ENCODE measurements at regions not wholly inside any gene's neighbourhood (a gene's known extent, or its start where the extent isn't known, plus 50 kb on each side); places are given as distances from the start of the nearest gene placed in this dataset.
"Not testable (repeated sequence)": the region's sequence is repeated elsewhere in the genome, so short reads cannot be mapped to it uniquely, and the experiment has no call there.

DNA sequence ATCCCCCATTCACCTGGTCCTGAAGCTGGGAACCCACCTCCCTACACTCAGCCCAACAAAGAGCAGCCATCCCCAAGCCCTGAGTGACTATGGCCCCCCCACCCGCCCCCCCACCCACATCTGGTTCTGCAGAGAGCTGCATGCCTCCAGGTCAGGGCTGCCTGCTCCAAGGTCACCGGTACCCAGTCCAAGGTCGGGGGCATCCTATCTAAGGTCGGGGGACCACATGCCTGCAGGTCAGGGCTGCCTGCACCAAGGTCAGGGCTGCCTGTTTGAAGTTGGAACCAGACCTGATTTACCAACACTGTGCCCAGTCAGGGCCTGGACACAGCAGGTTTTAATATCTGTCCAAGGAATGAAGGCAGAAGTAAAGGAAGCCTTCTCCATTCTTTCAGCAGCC is 66.1 kb upstream of the GPC1 start:
- ATAC-seq (peak; percentile 30), DNase-seq (ENCODE audit: low spot score) (no peak)

DNA sequence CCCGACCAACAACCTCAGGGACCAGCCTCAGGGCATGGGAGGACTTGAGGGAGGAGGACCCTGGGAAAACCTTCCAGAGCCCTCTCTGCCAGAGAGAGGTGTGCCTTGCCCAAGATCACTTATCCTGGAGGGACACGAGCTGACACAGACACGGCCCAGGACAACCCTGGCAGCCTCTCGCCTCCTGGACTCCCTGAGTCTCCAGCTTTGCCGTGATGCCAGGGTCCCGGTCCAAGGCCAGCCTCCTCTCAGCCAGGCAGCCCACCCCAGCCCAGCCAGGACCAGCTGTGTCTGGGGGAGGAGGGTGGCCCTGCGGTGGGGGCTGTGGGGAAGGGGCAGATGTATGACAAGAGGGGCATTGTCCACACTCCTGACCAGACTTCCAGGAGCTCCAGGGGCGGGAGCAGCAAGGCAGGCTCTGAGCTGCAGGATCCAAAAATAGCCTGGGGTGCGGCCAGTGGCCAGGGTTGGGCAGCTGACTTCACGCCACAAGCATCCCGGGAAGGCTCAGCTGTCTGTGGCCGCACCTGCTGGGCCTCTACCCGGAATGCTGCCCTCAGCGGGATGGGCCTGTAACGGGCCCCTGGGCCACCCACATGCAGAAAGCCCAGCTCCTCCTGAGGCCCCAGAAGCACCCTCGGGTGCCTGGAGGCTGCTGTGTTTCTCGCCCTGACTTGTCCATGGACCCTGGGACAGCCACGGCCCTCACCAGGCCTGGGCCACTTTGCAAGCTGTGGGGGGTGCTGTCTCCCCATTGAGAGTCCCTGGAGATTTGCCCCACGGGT is 65.5 kb upstream of the GPC1 start:
- ATAC-seq (no peak), DNase-seq (ENCODE audit: low spot score) (no peak)

DNA sequence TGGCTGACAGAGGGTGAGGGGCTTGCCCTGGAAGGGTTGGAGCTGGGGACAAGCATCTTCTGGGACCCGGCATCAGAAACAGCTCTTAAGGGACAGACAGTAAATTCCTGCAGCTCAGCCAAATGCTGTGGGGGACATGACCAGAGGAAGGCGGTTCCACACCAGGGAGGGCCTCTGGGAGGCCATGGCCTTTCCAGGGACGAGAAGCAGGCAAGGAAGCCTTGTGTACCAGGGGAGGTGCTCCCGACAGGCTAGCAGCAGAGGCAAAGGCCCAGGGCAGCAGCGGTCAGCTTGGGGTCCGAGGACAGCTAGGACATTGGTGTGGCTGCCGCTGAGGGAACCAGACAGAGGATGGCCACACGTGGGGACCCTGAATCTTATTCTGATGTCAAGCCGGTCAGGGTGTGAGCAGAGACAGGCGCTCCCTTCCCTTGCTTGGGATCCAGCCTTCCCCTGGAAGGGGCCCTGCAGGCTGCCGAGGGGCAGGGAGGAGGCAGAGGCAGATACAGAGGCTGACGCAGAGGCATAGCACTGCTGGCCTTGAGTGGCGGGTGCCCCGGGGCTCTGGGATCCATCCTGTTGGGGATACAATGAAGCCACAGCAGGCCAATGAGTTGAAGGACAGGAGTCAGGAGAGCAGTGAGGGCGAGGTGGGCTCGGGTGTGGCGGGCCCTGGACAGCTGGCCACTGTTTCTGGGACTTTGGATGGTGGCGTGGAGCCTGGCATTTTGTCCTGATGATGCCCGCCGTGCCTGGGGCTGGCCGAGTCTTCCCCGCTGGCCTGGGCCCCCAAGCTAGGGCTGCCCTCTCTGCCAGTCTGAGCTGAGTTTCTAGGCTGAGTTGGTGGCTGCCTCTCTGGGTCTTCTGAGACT is 64.1 kb upstream of the GPC1 start:
- no peak for ATAC-seq
- no peak for DNase-seq (ENCODE audit: low spot score)

DNA sequence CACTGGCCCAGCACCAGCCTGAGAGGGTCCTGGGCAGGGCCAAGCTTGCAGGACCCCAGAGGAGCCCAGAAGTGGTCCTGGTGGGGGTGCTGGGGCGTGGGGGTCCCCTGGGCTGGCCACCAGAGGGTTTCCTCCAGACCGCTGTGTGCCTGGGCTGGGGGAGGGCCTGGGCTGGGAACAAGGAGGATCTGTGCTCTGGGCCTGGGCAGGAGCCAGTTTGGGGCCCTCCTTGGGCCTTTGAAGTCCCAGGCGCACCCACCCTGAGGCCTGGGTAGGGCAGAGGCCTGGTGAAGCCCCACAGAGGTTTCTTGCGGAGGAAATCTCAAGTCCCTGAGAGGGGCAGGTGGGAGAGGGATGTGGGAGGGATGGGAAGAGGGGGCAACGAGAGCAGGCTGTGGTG is 63.4 kb upstream of the GPC1 start:
- DNase-seq (ENCODE audit: low spot score) (no peak), ATAC-seq (no peak)

DNA sequence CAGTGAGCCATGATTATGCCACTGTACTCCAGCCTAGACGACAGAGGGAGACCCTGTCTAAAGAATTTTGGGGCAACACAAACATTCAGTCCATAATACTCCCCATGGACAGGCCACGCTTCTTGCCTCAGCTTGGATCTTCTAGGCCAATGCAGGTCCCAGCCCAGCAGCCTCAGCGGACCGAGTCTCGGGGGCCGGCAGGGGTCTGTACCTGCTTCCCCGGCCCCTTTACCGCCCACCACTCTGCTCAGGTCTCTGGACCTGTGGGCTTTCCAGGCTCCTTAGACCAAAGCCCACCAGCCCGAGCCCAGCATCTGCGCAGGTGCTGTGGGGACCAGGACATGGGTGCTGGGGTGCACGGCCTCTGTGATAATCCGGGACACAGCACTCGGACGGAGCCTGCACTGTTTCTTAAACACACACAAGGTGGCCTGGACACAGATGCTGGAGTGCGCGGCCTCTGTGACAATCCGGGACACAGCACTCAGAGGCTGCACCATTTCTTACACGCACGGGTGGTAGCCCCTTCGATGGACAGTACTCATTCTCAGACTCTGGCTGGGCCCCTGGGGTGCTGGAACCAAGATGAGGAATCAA is 62.1 kb upstream of the GPC1 start:
- ATAC-seq (no peak), DNase-seq (ENCODE audit: low spot score) (no peak)

DNA sequence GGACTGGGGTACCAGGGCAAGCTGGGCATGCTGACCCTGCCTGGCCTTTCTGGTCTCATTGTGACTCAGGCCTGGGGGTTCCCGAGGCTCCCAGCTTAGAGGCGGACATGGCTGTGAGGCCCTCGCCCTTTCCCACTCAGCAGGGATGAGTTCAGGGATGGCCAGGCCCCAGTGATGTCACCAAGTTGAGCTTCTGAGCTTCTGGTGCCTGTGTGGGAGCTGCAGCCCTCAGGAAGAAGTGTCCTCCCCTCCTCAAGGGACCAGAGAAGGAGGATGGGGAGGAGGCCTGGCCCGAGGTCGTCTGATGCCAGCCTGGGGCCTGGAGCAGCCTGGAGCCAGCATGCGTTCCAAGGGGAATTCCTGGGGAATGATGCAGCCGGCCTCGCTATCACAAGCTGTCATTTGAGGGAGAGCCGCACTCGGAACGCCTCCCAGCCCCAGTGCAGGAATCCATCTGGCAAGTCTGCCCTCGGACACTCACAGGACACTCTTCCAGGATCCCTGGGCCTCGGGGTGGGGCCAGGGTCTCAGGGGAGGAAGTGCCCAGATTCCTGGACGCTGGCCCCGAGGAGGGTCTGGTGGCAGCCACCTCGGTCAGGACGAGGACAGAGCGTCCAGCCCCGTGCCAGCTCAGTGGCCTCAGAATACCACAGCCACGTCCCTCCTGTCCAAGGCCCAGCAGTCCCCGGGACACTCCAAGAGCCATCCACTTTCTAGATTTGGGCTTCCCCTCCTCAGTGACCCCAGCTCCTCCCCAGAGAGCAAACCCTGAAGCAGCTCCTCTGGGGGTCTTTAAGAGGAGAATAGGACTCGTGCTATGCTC is 61.2 kb upstream of the GPC1 start:
- ATAC-seq (peak; percentile 11), DNase-seq (ENCODE audit: low spot score) (no peak)

DNA sequence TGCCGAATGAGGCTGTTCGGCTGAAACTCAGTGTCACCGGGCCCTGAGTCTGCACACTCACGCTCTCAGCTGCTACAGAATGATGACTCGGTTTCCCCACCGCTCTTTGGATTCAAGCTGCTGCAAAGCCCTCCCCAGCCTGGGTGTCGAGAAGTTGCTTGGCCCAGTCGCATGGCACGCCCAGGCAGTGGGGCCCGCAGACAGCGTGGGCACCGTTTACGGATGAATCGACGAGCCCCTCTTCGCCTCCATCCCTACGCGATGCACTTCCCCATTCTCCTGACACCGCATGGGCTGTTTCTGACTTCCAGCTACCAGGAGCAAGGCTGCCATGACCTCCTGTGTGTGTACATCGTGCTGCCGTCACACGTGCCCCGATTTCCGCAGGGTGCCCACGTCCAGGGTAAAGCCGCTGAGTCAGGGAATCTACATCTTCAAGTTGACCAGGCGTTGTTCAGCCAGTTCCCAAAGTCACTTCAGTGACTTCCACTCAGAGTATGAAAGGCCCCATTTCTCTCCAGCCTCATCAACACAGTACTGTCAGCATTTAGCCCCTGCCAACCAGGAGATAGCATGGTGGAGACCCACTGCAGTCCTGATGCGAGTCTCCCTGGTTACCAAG is 60.3 kb upstream of the GPC1 start:
- DNase-seq (ENCODE audit: low spot score) (no peak), ATAC-seq (no peak)

DNA sequence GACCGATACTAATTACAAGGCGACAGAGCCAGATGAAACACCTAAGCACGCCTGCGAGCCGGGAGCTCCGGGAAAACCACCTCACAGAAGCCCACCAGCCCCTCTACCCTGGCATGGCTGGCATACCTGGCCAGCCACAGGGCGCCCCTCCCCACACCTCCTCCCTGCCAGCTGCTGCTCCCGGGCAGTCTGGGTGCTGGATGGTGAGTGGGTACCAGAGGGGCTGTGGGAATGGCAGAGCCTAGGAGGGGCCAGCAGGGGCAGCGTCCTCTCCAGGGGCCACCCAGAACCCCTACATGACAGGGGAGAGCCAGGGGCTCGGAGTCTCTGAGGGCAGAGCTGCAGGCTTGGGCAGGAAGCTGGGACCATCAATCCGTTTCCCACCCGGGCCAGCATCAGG is 58.7 kb upstream of the GPC1 start:
- ATAC-seq (no peak), DNase-seq (ENCODE audit: low spot score) (no peak)

DNA sequence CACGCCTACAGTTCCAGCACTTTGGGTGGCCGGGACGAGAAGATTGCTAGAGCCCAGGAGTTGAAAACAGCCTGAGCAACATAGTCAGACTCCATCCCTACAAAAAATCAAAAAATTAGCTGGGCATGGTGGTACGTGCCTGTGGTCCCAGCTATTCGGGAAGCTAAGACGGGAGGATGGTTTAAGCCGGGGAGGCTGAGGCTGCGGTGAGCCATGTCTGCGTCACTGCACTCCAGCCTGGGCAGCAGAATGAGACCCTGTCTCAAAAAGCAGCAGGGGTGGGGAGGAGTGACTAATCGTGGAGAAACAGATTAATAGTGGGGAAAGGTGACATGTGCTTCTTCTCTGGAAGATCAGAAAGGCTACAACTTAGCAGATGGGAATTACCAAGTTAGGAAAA is 58.1 kb upstream of the GPC1 start:
- no peak for DNase-seq (ENCODE audit: low spot score)
- ATAC-seq = no peak

DNA sequence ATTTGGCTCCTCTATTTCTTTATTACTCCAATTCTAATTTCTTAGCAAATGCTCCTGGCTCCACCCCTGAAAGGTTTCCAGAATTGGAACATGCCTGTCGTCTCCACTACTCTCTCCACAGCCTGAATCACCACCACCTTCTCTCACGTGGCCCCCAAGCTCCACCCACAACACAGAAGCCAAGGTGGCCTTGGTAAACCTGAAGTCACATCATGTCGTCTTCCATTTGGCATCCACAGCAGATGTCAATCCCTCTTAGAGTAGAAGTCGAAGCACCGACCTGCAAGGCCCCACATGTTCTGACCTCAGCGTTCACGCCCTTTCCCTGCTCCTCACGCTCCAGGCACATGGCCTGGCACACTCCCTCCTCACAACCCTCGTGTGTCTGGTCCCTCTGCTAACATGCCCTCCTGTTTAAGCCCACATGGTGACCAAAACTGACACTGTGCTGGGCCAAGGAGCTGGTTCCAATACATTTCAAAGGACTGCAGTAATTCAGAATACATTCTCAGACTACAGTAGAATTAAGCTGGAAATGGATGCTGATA is 56.3 kb upstream of the GPC1 start:
- DNase-seq (ENCODE audit: low spot score) = no peak

DNA sequence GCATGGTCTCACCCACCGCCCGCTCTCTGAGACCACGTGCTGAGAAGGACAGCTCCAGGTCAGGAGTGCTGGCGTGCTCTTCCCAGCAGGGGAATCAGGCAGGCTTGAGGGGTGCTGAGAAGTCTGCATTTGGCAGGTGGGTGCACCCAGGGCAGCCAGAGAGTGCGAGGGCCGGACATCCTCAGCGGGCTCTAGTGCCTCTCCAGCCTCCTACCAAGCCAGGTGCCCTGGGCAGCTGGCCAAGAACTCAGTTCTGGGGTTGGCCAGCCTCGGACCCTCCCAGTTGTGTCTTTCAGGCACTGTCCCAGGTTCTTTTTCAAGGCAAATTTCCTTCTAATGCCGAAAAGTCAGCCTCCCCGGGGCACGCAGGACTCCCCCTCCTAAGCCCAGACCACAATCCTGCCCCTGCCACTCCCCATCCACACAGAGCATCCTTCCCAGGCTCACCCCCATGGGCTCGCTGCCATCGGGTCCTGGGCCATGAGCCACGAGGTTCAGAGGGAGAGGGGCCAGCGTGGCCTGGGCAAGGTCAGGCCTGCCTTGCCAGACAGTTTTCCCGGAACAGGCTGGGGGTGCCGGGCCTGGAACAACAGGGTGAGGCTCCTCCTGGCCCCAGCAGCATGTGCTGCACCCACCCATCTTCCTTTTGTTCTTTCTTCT is 52.2 kb upstream of the GPC1 start:
- DNase-seq (ENCODE audit: low spot score) (no peak), ATAC-seq (peak; percentile 11)

More for the DNA sequence above, 56.3 kb upstream of the GPC1 start:
- ATAC-seq = no peak

DNA sequence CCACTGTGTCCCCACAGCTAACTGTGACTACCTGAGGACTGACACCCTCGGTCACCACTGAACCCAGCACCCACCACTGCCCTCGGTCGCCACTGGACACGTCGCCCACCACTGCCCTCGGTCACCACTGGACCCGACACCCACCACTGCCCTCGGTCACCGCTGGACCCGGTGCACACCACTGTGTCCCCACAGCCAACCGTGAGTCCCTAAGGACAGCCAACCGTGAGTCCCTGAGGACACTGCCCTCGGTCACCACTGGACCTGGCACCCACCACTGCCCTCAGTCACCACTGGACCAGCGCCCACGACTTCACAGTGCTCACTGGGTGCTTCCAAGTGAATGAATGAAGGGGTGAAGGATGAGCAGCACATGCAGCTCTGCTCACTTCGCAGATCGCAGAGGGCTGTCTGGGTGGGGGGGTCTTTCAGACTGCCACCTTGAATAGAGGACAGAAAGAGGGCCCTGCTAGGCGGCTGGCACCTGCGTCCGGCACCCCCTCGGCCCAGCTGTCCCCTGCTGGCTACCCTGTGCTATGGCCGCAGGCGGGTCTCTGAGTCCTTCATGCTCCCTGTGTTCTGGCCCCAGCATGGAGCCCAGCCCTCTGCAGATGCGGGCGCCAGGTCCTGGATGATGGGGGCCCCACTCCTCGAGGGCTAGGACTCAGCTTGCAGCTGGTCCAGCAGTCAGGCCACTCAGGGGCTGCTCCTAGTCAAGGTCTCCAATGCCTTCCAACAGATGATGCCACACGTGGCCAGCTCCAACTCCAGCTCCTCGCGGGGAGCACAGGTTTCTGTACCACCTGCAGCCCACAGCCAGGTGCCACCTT is 51.4 kb upstream of the GPC1 start:
- no peak for DNase-seq (ENCODE audit: low spot score)
- ATAC-seq = peak; percentile 27

DNA sequence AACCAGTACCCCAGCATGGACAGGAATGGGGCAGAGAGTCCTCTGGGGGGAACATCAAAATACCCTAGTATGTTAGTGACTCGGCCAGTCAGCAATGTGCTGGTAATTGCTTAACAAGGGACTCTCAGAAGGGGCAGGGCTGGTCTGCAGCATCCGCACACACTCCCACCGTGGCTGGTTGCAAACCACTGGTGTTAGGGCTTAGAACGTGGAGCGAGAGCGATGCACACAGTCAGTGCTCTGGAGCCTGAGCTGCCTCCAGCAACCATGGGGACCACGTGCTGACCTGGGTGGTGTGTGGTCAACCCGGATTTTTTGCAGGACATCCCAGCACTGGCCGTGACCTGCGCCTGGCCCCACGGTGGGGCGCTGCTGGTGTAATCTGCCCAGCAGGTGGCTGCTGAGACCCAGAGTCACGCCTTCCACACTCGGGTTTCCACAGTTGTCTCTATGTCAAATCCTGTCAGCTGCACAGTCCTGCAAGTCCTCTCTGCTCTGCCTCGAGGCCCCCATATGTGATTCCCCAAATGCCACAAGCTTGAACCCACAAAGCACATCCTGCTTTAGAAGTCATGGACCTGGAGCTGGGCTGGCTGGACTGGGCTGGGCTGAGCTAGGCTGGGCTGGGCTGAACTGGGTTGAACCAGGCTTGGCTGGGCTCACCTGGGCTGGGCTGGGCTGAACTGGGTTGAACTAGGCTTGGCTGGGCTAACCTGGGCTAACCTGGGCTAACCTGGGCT is 50.6 kb upstream of the GPC1 start:
- ATAC-seq (no peak), DNase-seq (ENCODE audit: low spot score) (no peak)

DNA sequence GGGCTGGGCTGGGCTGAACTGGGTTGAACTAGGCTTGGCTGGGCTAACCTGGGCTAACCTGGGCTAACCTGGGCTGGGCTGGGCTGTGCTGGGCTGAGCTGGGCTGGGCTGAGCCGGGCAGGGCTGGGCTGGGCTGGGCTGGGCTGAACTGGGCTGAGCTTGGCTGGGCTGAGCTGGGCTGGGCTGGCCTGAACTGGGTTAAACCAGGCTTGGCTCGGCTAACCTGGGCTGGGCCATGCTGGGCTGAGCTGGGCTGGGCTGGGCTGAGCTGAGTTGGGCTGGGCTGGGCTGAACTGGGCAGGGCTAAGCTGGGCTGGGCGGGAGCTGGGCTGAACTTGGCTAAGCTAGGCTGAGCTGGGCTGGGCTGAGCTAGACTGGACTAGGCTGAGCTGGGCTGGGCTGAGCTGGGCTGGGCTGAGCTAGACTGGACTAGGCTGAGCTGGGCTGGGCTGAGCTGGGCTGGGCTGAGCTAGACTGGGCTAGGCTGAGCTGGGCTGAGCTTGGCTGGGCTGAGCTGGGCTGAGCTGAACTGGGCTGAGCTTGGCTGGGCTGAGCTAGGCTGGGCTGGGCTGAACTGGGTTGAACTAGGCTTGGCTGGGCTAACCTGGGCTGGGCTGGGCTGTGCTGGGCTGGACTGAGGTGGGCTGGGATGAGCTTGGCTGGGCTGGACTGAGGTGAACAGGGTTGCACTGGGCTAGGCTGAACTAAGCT is 49.9 kb upstream of the GPC1 start:
- not testable (repeated sequence) for DNase-seq (ENCODE audit: low spot score)
- peak; percentile 24 for ATAC-seq

Measured in left lobe of liver (tissue), 2 donors.